ENCODE measurements at regions not wholly inside any gene's neighbourhood (a gene's known extent, or its start where the extent isn't known, plus 50 kb on each side); places are given as distances from the start of the nearest gene placed in this dataset.

DNA sequence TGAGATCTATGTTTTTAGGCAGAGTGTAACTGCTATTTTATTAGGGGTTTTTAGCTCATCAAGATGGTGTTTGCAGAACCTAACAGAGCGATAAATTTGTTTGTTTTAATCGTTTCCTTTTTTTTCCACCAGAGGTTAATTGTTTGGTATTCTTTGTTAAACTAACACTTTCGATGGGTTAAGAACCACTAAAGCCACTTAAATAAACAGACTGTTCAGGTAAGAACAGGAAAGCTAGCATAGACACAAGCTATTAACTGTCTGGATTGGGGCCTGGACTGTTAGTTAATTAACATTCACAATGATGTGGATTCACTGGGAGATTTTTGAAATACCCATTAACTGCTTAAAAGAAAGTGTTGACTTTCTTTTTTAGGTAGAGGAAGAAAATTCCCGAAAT, 209.0 kb upstream of the COPS8 start:
- TF ChIP-seq, protein P1, sequence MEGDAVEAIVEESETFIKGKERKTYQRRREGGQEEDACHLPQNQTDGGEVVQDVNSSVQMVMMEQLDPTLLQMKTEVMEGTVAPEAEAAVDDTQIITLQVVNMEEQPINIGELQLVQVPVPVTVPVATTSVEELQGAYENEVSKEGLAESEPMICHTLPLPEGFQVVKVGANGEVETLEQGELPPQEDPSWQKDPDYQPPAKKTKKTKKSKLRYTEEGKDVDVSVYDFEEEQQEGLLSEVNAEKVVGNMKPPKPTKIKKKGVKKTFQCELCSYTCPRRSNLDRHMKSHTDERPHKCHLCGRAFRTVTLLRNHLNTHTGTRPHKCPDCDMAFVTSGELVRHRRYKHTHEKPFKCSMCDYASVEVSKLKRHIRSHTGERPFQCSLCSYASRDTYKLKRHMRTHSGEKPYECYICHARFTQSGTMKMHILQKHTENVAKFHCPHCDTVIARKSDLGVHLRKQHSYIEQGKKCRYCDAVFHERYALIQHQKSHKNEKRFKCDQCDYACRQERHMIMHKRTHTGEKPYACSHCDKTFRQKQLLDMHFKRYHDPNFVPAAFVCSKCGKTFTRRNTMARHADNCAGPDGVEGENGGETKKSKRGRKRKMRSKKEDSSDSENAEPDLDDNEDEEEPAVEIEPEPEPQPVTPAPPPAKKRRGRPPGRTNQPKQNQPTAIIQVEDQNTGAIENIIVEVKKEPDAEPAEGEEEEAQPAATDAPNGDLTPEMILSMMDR (IDR thresholded peaks at IDR 0.05; ENCODE audit: extremely low read depth, low read depth, low read length) = no peak
- no peak for DNase-seq (ENCODE audit: insufficient read length, low spot score, missing footprints)
- Histone ChIP-seq H3K4me2 (ENCODE audit: insufficient read depth, low read length) (no peak overlapping the region), H3K4me3 (ENCODE audit: insufficient read depth, low read length) (no peak overlapping the region), H3K36me3 (ENCODE audit: insufficient read depth, low read length) (no peaks in the 10 kb centered on the region), H3K79me2 (ENCODE audit: insufficient read depth, low read length) (no peaks in the 10 kb centered on the region), H3K27ac (ENCODE audit: low read depth, low read length) (no peak overlapping the region), H2AFZ (ENCODE audit: low read length) (no peak overlapping the region), H3K4me1 (ENCODE audit: insufficient read depth, low read length) (no peaks in the 10 kb centered on the region), H3K27me3 (ENCODE audit: insufficient read depth, low read length) (peaks cover 2% of the 10 kb centered on the region), H3K9me3 (ENCODE audit: low read depth, low read length) (no peaks in the 10 kb centered on the region), H4K20me1 (ENCODE audit: insufficient read depth, low read length) (no peaks in the 10 kb centered on the region)

- no peaks in the 10 kb centered on the region for H3K36me3 ChIP-seq (ENCODE audit: insufficient read depth, low read length)
- TF ChIP-seq, protein P1 (IDR thresholded peaks at IDR 0.05; ENCODE audit: extremely low read depth, low read depth, low read length) = no peak
- DNase-seq (ENCODE audit: insufficient read length, low spot score, missing footprints) = no peak
- no peaks in the 10 kb centered on the region for H3K4me1 ChIP-seq (ENCODE audit: insufficient read depth, low read length)
- H3K4me2 ChIP-seq (ENCODE audit: insufficient read depth, low read length) = no peak overlapping the region
- H3K9me3 ChIP-seq (ENCODE audit: low read depth, low read length) = no peaks in the 10 kb centered on the region
- H3K79me2 ChIP-seq (ENCODE audit: insufficient read depth, low read length) = no peaks in the 10 kb centered on the region
- H4K20me1 ChIP-seq (ENCODE audit: insufficient read depth, low read length) = no peaks in the 10 kb centered on the region
- H3K27ac ChIP-seq (ENCODE audit: low read depth, low read length) = no peak overlapping the region
- H2AFZ ChIP-seq (ENCODE audit: low read length) = no peak overlapping the region
- peaks cover 2% of the 10 kb centered on the region for H3K27me3 ChIP-seq (ENCODE audit: insufficient read depth, low read length)
- no peak overlapping the region for H3K4me3 ChIP-seq (ENCODE audit: insufficient read depth, low read length)
These were observed 207.7 kb upstream of the COPS8 start for GRCh38 chr2:236877972-236878371.

DNA sequence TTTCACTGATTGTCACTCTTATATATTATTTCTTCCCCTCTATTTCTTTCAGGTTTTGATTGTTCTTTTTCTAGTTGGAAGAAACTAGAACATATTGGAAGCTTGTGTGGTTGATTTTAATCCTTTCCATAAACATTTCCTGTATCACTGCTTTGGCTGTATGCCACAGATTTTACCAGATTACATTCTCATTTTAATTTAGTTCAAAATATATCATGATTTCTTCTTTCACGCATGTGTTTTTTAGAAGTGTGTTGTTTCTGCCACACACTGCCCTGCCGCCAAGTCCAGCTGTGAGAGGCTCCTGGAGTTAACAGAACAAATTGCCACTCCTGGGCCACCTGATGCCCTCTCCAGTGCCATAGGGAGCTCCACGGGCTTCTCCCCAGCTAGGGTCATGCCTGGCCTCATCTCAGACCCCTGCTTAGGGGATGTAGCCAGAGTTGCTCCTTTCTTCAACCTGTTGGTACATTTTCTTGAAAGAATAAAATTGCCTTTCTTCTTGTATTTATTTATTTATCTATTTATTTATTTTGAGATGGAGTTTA, 206.2 kb upstream of the COPS8 start:
- Histone ChIP-seq H3K4me1 (ENCODE audit: insufficient read depth, low read length) (no peaks in the 10 kb centered on the region), H2AFZ (ENCODE audit: low read length) (no peak overlapping the region), H3K27me3 (ENCODE audit: insufficient read depth, low read length) (peaks cover 2% of the 10 kb centered on the region), H3K79me2 (ENCODE audit: insufficient read depth, low read length) (no peaks in the 10 kb centered on the region), H3K9me3 (ENCODE audit: low read depth, low read length) (no peaks in the 10 kb centered on the region), H3K27ac (ENCODE audit: low read depth, low read length) (no peak overlapping the region), H3K36me3 (ENCODE audit: insufficient read depth, low read length) (no peaks in the 10 kb centered on the region), H3K4me2 (ENCODE audit: insufficient read depth, low read length) (no peak overlapping the region), H4K20me1 (ENCODE audit: insufficient read depth, low read length) (no peaks in the 10 kb centered on the region), H3K4me3 (ENCODE audit: insufficient read depth, low read length) (no peak overlapping the region)
- TF ChIP-seq, protein P1 (IDR thresholded peaks at IDR 0.05; ENCODE audit: extremely low read depth, low read depth, low read length) = no peak
- DNase-seq (ENCODE audit: insufficient read length, low spot score, missing footprints) = no peak

DNA sequence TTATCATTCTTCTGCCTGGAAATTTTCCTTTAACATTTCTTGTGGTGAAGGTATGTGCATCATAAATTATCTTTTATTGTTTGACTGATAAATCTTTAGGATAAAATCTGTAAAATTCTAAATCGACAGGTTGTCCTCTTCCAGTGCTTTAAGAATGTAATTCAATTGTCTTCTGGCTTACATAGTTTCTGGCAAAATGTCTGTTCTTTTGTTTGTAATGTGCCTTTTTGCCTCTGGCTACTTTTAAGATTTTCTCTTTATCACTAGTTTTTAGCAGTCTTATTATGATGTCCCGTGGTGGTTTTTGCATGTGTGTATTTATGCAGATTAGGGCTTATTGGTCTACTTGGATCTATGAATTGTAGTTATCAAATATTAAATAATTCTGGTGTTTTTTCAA, 203.6 kb upstream of the COPS8 start:
- H3K36me3 ChIP-seq (ENCODE audit: insufficient read depth, low read length) = no peaks in the 10 kb centered on the region
- no peaks in the 10 kb centered on the region for H4K20me1 ChIP-seq (ENCODE audit: insufficient read depth, low read length)
- H3K27ac ChIP-seq (ENCODE audit: low read depth, low read length) = no peak overlapping the region
- no peak overlapping the region for H3K4me3 ChIP-seq (ENCODE audit: insufficient read depth, low read length)
- DNase-seq (ENCODE audit: insufficient read length, low spot score, missing footprints) = no peak
- no peaks in the 10 kb centered on the region for H3K79me2 ChIP-seq (ENCODE audit: insufficient read depth, low read length)
- H3K9me3 ChIP-seq (ENCODE audit: low read depth, low read length) = no peaks in the 10 kb centered on the region
- no peak overlapping the region for H2AFZ ChIP-seq (ENCODE audit: low read length)
- TF ChIP-seq, protein P1 (IDR thresholded peaks at IDR 0.05; ENCODE audit: extremely low read depth, low read depth, low read length) = no peak
- no peaks in the 10 kb centered on the region for H3K27me3 ChIP-seq (ENCODE audit: insufficient read depth, low read length)
- H3K4me1 ChIP-seq (ENCODE audit: insufficient read depth, low read length) = no peaks in the 10 kb centered on the region
- no peak overlapping the region for H3K4me2 ChIP-seq (ENCODE audit: insufficient read depth, low read length)
